Endodermal cell (in vitro differentiated cells): ENCODE measurements at regions not wholly inside any gene's neighbourhood (a gene's known extent, or its start where the extent isn't known, plus 50 kb on each side); places are given as distances from the start of the nearest gene placed in this dataset.

ENCODE experiments used
- DNase-seq: peaks from one replicate; pipeline ENCODE4 v3.0.0-alpha.2; 2017
- H3K27ac ChIP-seq: 2 replicates; pipeline ENCODE4 v1.5.1; 2013; ENCODE audit warnings: mild to moderate bottlenecking, low read depth, low read length, moderate library complexity
- H3K27me3 ChIP-seq: 2 replicates; pipeline ENCODE4 v1.6.1; 2013; ENCODE audit warnings: mild to moderate bottlenecking, low read length, moderate library complexity; ENCODE audit not compliant: insufficient read depth, control insufficient read depth, poor library complexity, severe bottlenecking
- H3K36me3 ChIP-seq: 2 replicates; pipeline ENCODE4 v1.7.0; 2013; ENCODE audit warnings: mild to moderate bottlenecking, low read length, moderate library complexity; ENCODE audit not compliant: control insufficient read depth, insufficient read depth
- H3K4me1 ChIP-seq: one replicate; pipeline ENCODE4 v1.7.0; 2013; ENCODE audit warnings: low read length; ENCODE audit not compliant: control insufficient read depth, insufficient read depth
- H3K4me3 ChIP-seq: 2 replicates; pipeline ENCODE4 v1.5.1; 2013; ENCODE audit warnings: mild to moderate bottlenecking, low read length, moderate library complexity
- H3K9ac ChIP-seq: 2 replicates; pipeline ENCODE4 v1.6.1; 2013; ENCODE audit warnings: mild to moderate bottlenecking, low read length, moderate library complexity; ENCODE audit not compliant: poor library complexity, severe bottlenecking; ENCODE audit errors: extremely low read depth
- H3K9me3 ChIP-seq: 2 replicates; pipeline ENCODE4 v1.6.1; 2013; ENCODE audit warnings: mild to moderate bottlenecking, low read length, moderate library complexity; ENCODE audit not compliant: control insufficient read depth
- H3K27ac Mint-ChIP-seq: 2 replicates; pipeline ENCODE4 v1.8.0; 2020; ENCODE audit warnings: mixed read lengths
- H3K27me3 Mint-ChIP-seq: 2 replicates; pipeline ENCODE4 v1.8.0; 2021; ENCODE audit warnings: mild to moderate bottlenecking, mixed read lengths; ENCODE audit not compliant: insufficient read depth
- H3K36me3 Mint-ChIP-seq: 2 replicates; pipeline ENCODE4 v1.8.0; 2020; ENCODE audit warnings: low read depth, mixed read lengths
- H3K4me1 Mint-ChIP-seq: 2 replicates; pipeline ENCODE4 v1.8.0; 2020; ENCODE audit warnings: mixed read lengths
- H3K4me3 Mint-ChIP-seq: 2 replicates; pipeline ENCODE4 v1.8.0; 2020; ENCODE audit warnings: mild to moderate bottlenecking, moderate library complexity, mixed read lengths
- H3K9me3 Mint-ChIP-seq: 2 replicates; pipeline ENCODE4 v1.8.0; 2020; ENCODE audit warnings: mild to moderate bottlenecking, mixed read lengths
- CTCF ChIP-seq: fragments of 200-600 bp; sonication (generic); conservative IDR thresholded peaks from 2 replicates; pipeline ENCODE4 v1.5.0; 2021; ENCODE audit warnings: antibody characterized with exemption, mild to moderate bottlenecking
- WGBS, 2 experiments: methylation state at CpG; one replicate each; pipeline versions ENCODE4 v1.1.5 to v1.1.7; 2013; ENCODE audit warnings: missing lambda C conversion rate in 2 of 2, mixed read lengths in 1 of 2; ENCODE audit not compliant: insufficient coverage in 1 of 2, insufficient read length in 1 of 2; 5-methylcytosine and 5-hydroxymethylcytosine counted together

- no peak for DNase-seq
- Mint-ChIP-seq H3K4me3 (no peak overlapping the region), H3K27ac (no peak overlapping the region), H3K27me3 (peaks cover 11% of the 10 kb centered on the region), H3K4me1 (peaks cover 35% of the 10 kb centered on the region), H3K36me3 (no peaks in the 10 kb centered on the region), H3K9me3 (no peaks in the 10 kb centered on the region)
- 78 to 100% methylated on average over 1 to 4 of the region's 4 CpGs for WGBS, 2 experiments
- no peaks in the 10 kb centered on the region for H3K27me3 ChIP-seq
- no peak overlapping the region for H3K4me3 ChIP-seq
- no peak for TF ChIP-seq CTCF
- no peak overlapping the region for H3K9ac ChIP-seq
- no peaks in the 10 kb centered on the region for H3K36me3 ChIP-seq
- H3K27ac ChIP-seq, result no peak overlapping the region
- no peaks in the 10 kb centered on the region for H3K9me3 ChIP-seq
- H3K4me1 ChIP-seq, result peaks cover 7% of the 10 kb centered on the region
Measured at GRCh38 chr1:214124915-214125314, 137.1 kb downstream of the PROX1 start.

GRCh38 chr1:214125819-214126218 is 138.0 kb downstream of the PROX1 start:
- H3K4me1 ChIP-seq, result peaks cover 7% of the 10 kb centered on the region
- no peaks in the 10 kb centered on the region for H3K36me3 ChIP-seq
- Mint-ChIP-seq H3K36me3 (no peaks in the 10 kb centered on the region), H3K27me3 (peaks cover 13% of the 10 kb centered on the region), H3K9me3 (no peaks in the 10 kb centered on the region), H3K4me3 (no peak overlapping the region), H3K27ac (no peak overlapping the region), H3K4me1 (peaks cover 32% of the 10 kb centered on the region)
- no peak overlapping the region for H3K27ac ChIP-seq
- H3K9me3 ChIP-seq, result no peaks in the 10 kb centered on the region
- H3K27me3 ChIP-seq, result no peaks in the 10 kb centered on the region
- DNase-seq, result no peak
- 88% methylated on average over 1 of the region's 1 CpG; no CpG with 5 or more reads in 1 of the 2 experiments for WGBS, 2 experiments
- TF ChIP-seq CTCF, result no peak
- no peak overlapping the region for H3K9ac ChIP-seq
- no peak overlapping the region for H3K4me3 ChIP-seq

GRCh38 chr1:214126697-214127146 is 138.9 kb downstream of the PROX1 start:
- H3K27ac Mint-ChIP-seq, result no peak overlapping the region
- H3K9me3 ChIP-seq, result no peaks in the 10 kb centered on the region
- no peaks in the 10 kb centered on the region for H3K36me3 ChIP-seq
- no peak for DNase-seq
- no peaks in the 10 kb centered on the region for H3K36me3 Mint-ChIP-seq
- H3K4me1 Mint-ChIP-seq, result peaks cover 28% of the 10 kb centered on the region
- H3K27ac ChIP-seq, result no peak overlapping the region
- peaks cover 16% of the 10 kb centered on the region for H3K27me3 Mint-ChIP-seq
- no peak overlapping the region for H3K4me3 Mint-ChIP-seq
- H3K27me3 ChIP-seq, result no peaks in the 10 kb centered on the region
- H3K9ac ChIP-seq, result no peak overlapping the region
- H3K4me1 ChIP-seq, result peaks cover 7% of the 10 kb centered on the region
- no peak for TF ChIP-seq CTCF
- 95 to 100% methylated on average over 1 of the region's 2 CpGs for WGBS, 2 experiments
- H3K4me3 ChIP-seq, result no peak overlapping the region
- H3K9me3 Mint-ChIP-seq, result no peaks in the 10 kb centered on the region
